Panc1 (cell line): ENCODE measurements at regions not wholly inside any gene's neighbourhood (a gene's known extent, or its start where the extent isn't known, plus 50 kb on each side); places are given as distances from the start of the nearest gene placed in this dataset.

Experiments
- ATAC-seq: fragments of 200-7000 bp; cut with Tn5 transposase; 2 replicates; pipeline ENCODE4 v1.9.1; 2020; ENCODE audit warnings: mild to moderate bottlenecking, moderate library complexity
- BruUV-seq: library from RNA; stranded (reverse); fragments of 400-500 nt; replicated peaks from 2 replicates; lab custom pipeline; 2021; lab: Mats Ljungman, UMichigan
- CTCF ChIA-PET: fragments of 300-600 bp; sonication (Branson Sonifier 250); formaldehyde crosslinking; loops from one replicate; lab custom pipeline; 2022; ENCODE audit warnings: antibody characterized with exemption; lab: Charles Lee
- POLR2A ChIA-PET: fragments of 300-600 bp; sonication (Branson Sonifier 250); formaldehyde crosslinking; loops from one replicate; lab custom pipeline; 2022; ENCODE audit warnings: antibody characterized with exemption; lab: Charles Lee
- DNase-seq: peaks from one replicate; pipeline ENCODE4 v3.0.0-alpha.2; 2010; ENCODE audit warnings: low read depth, low spot score
- H3K27ac ChIP-seq: 2 replicates; pipeline ENCODE4 v1.5.1; 2011; ENCODE audit warnings: mild to moderate bottlenecking, low read length, inconsistent platforms
- H3K27me3 ChIP-seq: fragments of 200-500 bp; sonication (Bioruptor generic); 2 replicates; pipeline ENCODE4 v1.6.0; 2014; ENCODE audit warnings: low read length, inconsistent platforms; ENCODE audit not compliant: control insufficient read depth, insufficient read depth
- H3K36me3 ChIP-seq: fragments of 200-500 bp; sonication (Bioruptor generic); 2 replicates; pipeline ENCODE4 v1.5.1; 2014; ENCODE audit warnings: inconsistent platforms, mild to moderate bottlenecking, low read length, moderate library complexity; ENCODE audit not compliant: control insufficient read depth, insufficient read depth
- H3K4me1 ChIP-seq: 2 replicates; pipeline ENCODE4 v1.5.1; 2011; ENCODE audit warnings: inconsistent platforms, mild to moderate bottlenecking, low read length, moderate library complexity; ENCODE audit not compliant: control insufficient read depth, insufficient read depth
- H3K4me3 ChIP-seq, 2 experiments: 2 replicates each; pipeline ENCODE4 v1.5.1; 2011 to 2012; ENCODE audit warnings: low read depth in 2 of 2, low read length in 2 of 2, mild to moderate bottlenecking in 2 of 2, inconsistent platforms in 1 of 2, moderate library complexity in 1 of 2
- H3K9me3 ChIP-seq: fragments of 200-500 bp; sonication (Bioruptor generic); 2 replicates; pipeline ENCODE4 v1.5.1; 2014; ENCODE audit warnings: low read depth, mild to moderate bottlenecking, inconsistent platforms, low read length, moderate library complexity; ENCODE audit not compliant: control insufficient read depth, insufficient read depth
- POLR2AphosphoS5 ChIP-seq: IDR thresholded peaks from 2 replicates; pipeline ENCODE4 v1.6.1; 2012; ENCODE audit warnings: mild to moderate bottlenecking, low read depth, low read length, moderate library complexity
- SIN3A ChIP-seq: IDR thresholded peaks from 2 replicates; pipeline ENCODE4 v1.6.1; 2012; ENCODE audit warnings: low read depth, mild to moderate bottlenecking, low read length, moderate library complexity, borderline replicate concordance; ENCODE audit not compliant: insufficient read depth
- TCF7L2 ChIP-seq: IDR thresholded peaks from 2 replicates; pipeline ENCODE4 v1.6.1; 2011; ENCODE audit warnings: mild to moderate bottlenecking, low read depth, low read length, inconsistent platforms
- in situ Hi-C: cut with HindIII; loops from 2 replicates; pipeline ENCODE4 v1.10.0; 2016; ENCODE audit warnings: low sequenced_read_pairs, low pct_unique_long_range_greater_than_20kb
- intact Hi-C: fragments of 100-400 bp; cut with micrococcal nuclease; formaldehyde crosslinking; loops from one replicate; pipeline ENCODE4 v1.10.0; 2022; ENCODE audit not compliant: unreplicated experiment
- TF ChIP-seq, protein P1 (sequence below): fragments of 450-650 bp; IDR thresholded peaks from 2 replicates; pipeline ENCODE4 v1.5.1; 2017; ENCODE audit warnings: mild to moderate bottlenecking
- TF ChIP-seq, protein P2 (sequence below), 2 experiments: IDR thresholded peaks; 2 replicates each; pipeline ENCODE4 v1.6.1; 2011 to 2012; ENCODE audit warnings: low read depth in 2 of 2, control low read depth in 1 of 2, low read length in 1 of 2, mild to moderate bottlenecking in 1 of 2, moderate library complexity in 1 of 2; ENCODE audit not compliant: insufficient read depth in 1 of 2

DNA sequence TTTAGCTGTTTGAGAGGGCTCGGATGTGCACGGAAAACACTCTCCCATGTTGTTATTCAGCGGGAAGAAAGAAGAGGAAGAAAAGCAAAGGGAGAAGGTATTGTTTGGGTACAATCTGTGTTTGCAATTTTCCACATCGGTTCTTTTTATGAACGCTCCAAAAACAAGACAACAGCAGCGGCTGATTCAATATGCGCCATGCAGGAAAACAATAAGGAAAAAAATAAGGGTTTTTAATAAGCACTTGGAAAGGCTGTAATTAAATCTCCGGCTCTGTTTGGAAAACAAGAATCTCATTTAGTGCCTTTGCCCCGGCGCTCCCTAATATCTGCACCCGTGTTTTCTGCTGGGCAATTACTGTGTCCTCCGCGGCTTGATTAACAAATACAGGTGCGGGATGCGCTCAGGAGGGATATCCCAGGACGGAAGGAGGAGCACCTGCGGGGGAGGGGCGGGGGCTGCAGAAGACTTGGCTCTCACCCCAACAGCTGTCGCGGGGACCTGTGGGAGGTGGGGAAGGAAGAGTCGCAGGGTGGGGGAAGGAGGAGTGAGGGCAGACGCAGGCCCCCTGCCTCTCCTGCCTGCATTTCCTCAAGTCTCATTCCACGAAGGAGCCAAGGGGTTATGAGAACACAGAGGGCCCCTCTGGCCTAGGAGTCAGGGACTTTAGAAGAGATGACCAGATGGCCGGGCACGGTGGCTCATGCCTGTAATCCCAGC is 181.5 kb upstream of the PODXL start:
- ChIA-PET POLR2A (interaction anchor here (0.8 kb wide), 1 partner anchor 30 kb away, joined by 6 read pairs; no protein-coding TSS in a partner anchor), CTCF (no interaction called here)
- no TSS peak for BruUV-seq
- in situ Hi-C loops, result no loop called here
- no peak overlapping the region for H3K4me3 ChIP-seq
- no peaks in the 10 kb centered on the region for H3K4me1 ChIP-seq
- no peak for TF ChIP-seq POLR2AphosphoS5
- H3K9me3 ChIP-seq, result no peaks in the 10 kb centered on the region
- H3K27ac ChIP-seq, result no peak overlapping the region
- no peaks in the 10 kb centered on the region for H3K36me3 ChIP-seq
- DNase-seq, result no peak
- no peaks in the 10 kb centered on the region; the same call in 1 of the 2 replicates for H3K27me3 ChIP-seq
- ATAC-seq, result no peak
- intact Hi-C loops, result no loop called here

DNA sequence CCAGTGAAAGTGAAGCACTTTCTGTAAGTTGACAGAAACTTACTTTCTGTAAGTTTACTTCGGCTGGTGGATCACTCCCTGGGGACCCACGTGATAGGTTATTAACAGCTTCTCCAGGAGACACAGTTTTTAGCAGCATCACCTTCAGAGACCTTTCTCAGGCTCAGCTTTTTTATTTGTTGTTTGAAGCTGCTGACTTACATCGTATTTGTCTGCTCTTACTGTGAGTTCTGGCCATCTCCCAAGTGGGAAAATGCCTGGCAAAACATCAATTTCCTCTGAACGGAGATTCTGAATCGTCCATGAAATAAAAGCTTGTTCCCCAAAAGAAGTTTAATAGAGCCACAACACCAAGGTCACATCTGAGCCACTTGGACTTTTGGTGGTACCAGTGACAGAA is 178.7 kb upstream of the PODXL start:
- TF ChIP-seq SIN3A, result no peak
- TF ChIP-seq, protein P1, sequence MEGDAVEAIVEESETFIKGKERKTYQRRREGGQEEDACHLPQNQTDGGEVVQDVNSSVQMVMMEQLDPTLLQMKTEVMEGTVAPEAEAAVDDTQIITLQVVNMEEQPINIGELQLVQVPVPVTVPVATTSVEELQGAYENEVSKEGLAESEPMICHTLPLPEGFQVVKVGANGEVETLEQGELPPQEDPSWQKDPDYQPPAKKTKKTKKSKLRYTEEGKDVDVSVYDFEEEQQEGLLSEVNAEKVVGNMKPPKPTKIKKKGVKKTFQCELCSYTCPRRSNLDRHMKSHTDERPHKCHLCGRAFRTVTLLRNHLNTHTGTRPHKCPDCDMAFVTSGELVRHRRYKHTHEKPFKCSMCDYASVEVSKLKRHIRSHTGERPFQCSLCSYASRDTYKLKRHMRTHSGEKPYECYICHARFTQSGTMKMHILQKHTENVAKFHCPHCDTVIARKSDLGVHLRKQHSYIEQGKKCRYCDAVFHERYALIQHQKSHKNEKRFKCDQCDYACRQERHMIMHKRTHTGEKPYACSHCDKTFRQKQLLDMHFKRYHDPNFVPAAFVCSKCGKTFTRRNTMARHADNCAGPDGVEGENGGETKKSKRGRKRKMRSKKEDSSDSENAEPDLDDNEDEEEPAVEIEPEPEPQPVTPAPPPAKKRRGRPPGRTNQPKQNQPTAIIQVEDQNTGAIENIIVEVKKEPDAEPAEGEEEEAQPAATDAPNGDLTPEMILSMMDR, result no peak
- no peak for TF ChIP-seq TCF7L2
- no peak for TF ChIP-seq POLR2AphosphoS5
- TF ChIP-seq, protein P2, sequence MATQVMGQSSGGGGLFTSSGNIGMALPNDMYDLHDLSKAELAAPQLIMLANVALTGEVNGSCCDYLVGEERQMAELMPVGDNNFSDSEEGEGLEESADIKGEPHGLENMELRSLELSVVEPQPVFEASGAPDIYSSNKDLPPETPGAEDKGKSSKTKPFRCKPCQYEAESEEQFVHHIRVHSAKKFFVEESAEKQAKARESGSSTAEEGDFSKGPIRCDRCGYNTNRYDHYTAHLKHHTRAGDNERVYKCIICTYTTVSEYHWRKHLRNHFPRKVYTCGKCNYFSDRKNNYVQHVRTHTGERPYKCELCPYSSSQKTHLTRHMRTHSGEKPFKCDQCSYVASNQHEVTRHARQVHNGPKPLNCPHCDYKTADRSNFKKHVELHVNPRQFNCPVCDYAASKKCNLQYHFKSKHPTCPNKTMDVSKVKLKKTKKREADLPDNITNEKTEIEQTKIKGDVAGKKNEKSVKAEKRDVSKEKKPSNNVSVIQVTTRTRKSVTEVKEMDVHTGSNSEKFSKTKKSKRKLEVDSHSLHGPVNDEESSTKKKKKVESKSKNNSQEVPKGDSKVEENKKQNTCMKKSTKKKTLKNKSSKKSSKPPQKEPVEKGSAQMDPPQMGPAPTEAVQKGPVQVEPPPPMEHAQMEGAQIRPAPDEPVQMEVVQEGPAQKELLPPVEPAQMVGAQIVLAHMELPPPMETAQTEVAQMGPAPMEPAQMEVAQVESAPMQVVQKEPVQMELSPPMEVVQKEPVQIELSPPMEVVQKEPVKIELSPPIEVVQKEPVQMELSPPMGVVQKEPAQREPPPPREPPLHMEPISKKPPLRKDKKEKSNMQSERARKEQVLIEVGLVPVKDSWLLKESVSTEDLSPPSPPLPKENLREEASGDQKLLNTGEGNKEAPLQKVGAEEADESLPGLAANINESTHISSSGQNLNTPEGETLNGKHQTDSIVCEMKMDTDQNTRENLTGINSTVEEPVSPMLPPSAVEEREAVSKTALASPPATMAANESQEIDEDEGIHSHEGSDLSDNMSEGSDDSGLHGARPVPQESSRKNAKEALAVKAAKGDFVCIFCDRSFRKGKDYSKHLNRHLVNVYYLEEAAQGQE (IDR thresholded peaks at IDR 0.05; ENCODE audit: insufficient read depth in 1 of 2, low read depth in 2 of 2, low read length in 1 of 2), result no peak
- H3K36me3 ChIP-seq, result no peaks in the 10 kb centered on the region
- POLR2A ChIA-PET, result no interaction called here
- in situ Hi-C loops (no loop called here), intact Hi-C loops (no loop called here)
- no peaks in the 10 kb centered on the region for H3K4me1 ChIP-seq
- BruUV-seq, result no TSS peak
- CTCF ChIA-PET, result no interaction called here
- no peak for DNase-seq
- no peak for ATAC-seq
- peaks cover 3% of the 10 kb centered on the region; the same call in 1 of the 2 replicates for H3K27me3 ChIP-seq
- no peak overlapping the region for H3K27ac ChIP-seq
- H3K9me3 ChIP-seq, result no peaks in the 10 kb centered on the region
- no peak overlapping the region for H3K4me3 ChIP-seq

DNA sequence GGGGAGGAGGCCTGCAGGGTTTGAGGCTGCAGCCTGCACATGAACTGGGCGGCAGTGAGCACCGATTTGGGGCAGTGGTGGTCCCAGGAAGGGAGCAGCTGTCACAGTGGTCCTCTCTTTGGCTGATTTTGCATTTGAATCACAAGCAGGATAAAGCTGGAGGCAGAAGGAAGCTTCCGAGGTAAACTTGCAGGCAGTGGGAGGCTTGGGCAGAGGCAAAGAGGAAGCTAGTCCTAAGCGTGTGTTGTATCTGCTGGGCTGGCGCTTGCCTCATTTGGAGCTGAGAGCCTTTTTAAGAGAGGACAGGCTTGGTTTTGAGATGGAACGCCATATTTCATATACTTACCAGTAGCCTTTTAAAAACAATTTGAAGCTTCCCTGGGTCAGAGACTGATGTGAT is 177.2 kb upstream of the PODXL start:
- H3K27me3 ChIP-seq, result peaks cover 3% of the 10 kb centered on the region; the same call in 1 of the 2 replicates
- DNase-seq (no peak), ATAC-seq (no peak)
- POLR2A ChIA-PET, result no interaction called here
- CTCF ChIA-PET, result no interaction called here
- no peak overlapping the region for H3K4me3 ChIP-seq
- H3K36me3 ChIP-seq, result no peaks in the 10 kb centered on the region
- no peaks in the 10 kb centered on the region for H3K9me3 ChIP-seq
- in situ Hi-C loops (no loop called here), intact Hi-C loops (no loop called here)
- TF ChIP-seq SIN3A (no peak), POLR2AphosphoS5 (no peak), TCF7L2 (no peak)
- TF ChIP-seq, protein P1, result no peak
- TF ChIP-seq, protein P2 (IDR thresholded peaks at IDR 0.05; ENCODE audit: insufficient read depth in 1 of 2, low read depth in 2 of 2, low read length in 1 of 2), result no peak
- no TSS peak for BruUV-seq
- no peak overlapping the region for H3K27ac ChIP-seq
- no peaks in the 10 kb centered on the region for H3K4me1 ChIP-seq
